IMR-90 (cell line): ENCODE measurements at regions not wholly inside any gene's neighbourhood (a gene's known extent, or its start where the extent isn't known, plus 50 kb on each side); places are given as distances from the start of the nearest gene placed in this dataset.
A peak's percentile ranks its signal among the peaks of the same experiment; 100 is the strongest.

Experiments
- ATAC-seq: fragments of 200-7000 bp; cut with Tn5 transposase; 2 replicates; pipeline ENCODE4 v1.9.1; 2020; ENCODE audit warnings: low read depth, mild to moderate bottlenecking, moderate library complexity
- BruUV-seq: library from RNA; stranded (reverse); fragments of 400-500 nt; replicated peaks from 2 replicates; lab custom pipeline; 2021; lab: Mats Ljungman, UMichigan
- CTCF ChIA-PET: fragments of 300-600 bp; formaldehyde crosslinking; extraction: SDS; loops from one replicate; lab custom pipeline; 2021; ENCODE audit warnings: antibody characterized with exemption; lab: Yijun Ruan, JAX
- POLR2A ChIA-PET: fragments of 300-600 bp; sonication (Branson Sonifier 250); formaldehyde crosslinking; loops from one replicate; lab custom pipeline; 2022; ENCODE audit warnings: antibody characterized with exemption; ENCODE audit not compliant: unreplicated experiment; lab: Charles Lee
- DNase-seq: peaks from one replicate; pipeline ENCODE4 v3.0.0; 2013
- H2AFZ ChIP-seq: replicated peaks from 2 replicates; pipeline ENCODE3; 2013; ENCODE audit warnings: low read length, mild to moderate bottlenecking; ENCODE audit not compliant: poor library complexity
- H2AK5ac ChIP-seq: 2 replicates; pipeline ENCODE4 v1.6.1; 2013; ENCODE audit warnings: low read depth, low read length, inconsistent platforms
- H2AK9ac ChIP-seq: replicated peaks from 2 replicates; pipeline ENCODE3; 2013; ENCODE audit warnings: mild to moderate bottlenecking, low read depth, low read length, moderate library complexity; ENCODE audit not compliant: poor library complexity
- H2BK120ac ChIP-seq: 2 replicates; pipeline ENCODE4 v1.6.1; 2013; ENCODE audit warnings: low read depth, low read length, inconsistent platforms
- H2BK15ac ChIP-seq: 3 replicates; pipeline ENCODE4 v1.6.1; 2013; ENCODE audit warnings: low read depth, low read length, inconsistent platforms
- H2BK20ac ChIP-seq: 2 replicates; pipeline ENCODE4 v1.6.1; 2013; ENCODE audit warnings: low read depth, mild to moderate bottlenecking, inconsistent platforms, low read length, moderate library complexity
- H2BK5ac ChIP-seq: 2 replicates; pipeline ENCODE4 v1.6.1; 2013; ENCODE audit warnings: mild to moderate bottlenecking, low read depth, low read length, inconsistent platforms; ENCODE audit not compliant: poor library complexity, severe bottlenecking
- H3K14ac ChIP-seq: replicated peaks from 2 replicates; pipeline ENCODE4 v1.6.1; 2013; ENCODE audit warnings: low read depth, low read length, inconsistent platforms
- H3K18ac ChIP-seq: 2 replicates; pipeline ENCODE4 v1.6.1; 2013; ENCODE audit warnings: low read depth, low read length, control low read depth
- H3K23ac ChIP-seq: 2 replicates; pipeline ENCODE4 v1.6.1; 2013; ENCODE audit warnings: low read depth, low read length, inconsistent platforms
- H3K27ac ChIP-seq: 2 replicates; pipeline ENCODE4 v1.5.1; 2013; ENCODE audit warnings: mild to moderate bottlenecking, control low read depth, low read length; ENCODE audit not compliant: insufficient read depth
- H3K27me3 ChIP-seq: 2 replicates; pipeline ENCODE4 v1.6.1; 2013; ENCODE audit warnings: low read length; ENCODE audit not compliant: control insufficient read depth, insufficient read depth
- H3K36me3 ChIP-seq: 2 replicates; pipeline ENCODE4 v1.6.1; 2013; ENCODE audit warnings: low read length, mixed read lengths; ENCODE audit not compliant: control insufficient read depth, insufficient read depth
- H3K4ac ChIP-seq: 2 replicates; pipeline ENCODE4 v1.6.1; 2013; ENCODE audit warnings: low read depth, low read length, inconsistent platforms
- H3K4me1 ChIP-seq: 2 replicates; pipeline ENCODE4 v1.6.1; 2013; ENCODE audit warnings: low read length, mixed read lengths; ENCODE audit not compliant: control insufficient read depth, insufficient read depth
- H3K4me2 ChIP-seq: 2 replicates; pipeline ENCODE4 v1.6.1; 2013; ENCODE audit warnings: low read depth, mild to moderate bottlenecking, control low read depth, low read length, moderate library complexity
- H3K4me3 ChIP-seq: 2 replicates; pipeline ENCODE4 v1.5.1; 2013; ENCODE audit warnings: low read depth, mild to moderate bottlenecking, control low read depth, low read length, moderate library complexity; ENCODE audit not compliant: insufficient read depth
- H3K56ac ChIP-seq: 2 replicates; pipeline ENCODE4 v1.6.1; 2013; ENCODE audit warnings: low read length, inconsistent platforms; ENCODE audit not compliant: insufficient read depth; ENCODE audit errors: extremely low read depth
- H3K79me1 ChIP-seq, 2 experiments: 2 replicates each; pipeline ENCODE4 v1.6.1; 2013; ENCODE audit warnings: low read length in 2 of 2, inconsistent platforms in 1 of 2, low read depth in 1 of 2
- H3K9ac ChIP-seq: 2 replicates; pipeline ENCODE4 v1.6.1; 2013; ENCODE audit warnings: low read depth, low read length, control low read depth
- H3K9me1 ChIP-seq: 2 replicates; pipeline ENCODE4 v1.6.1; 2013; ENCODE audit warnings: low read length, inconsistent platforms; ENCODE audit not compliant: insufficient read depth
- H3K9me3 ChIP-seq: 2 replicates; pipeline ENCODE4 v1.6.1; 2013; ENCODE audit warnings: low read length; ENCODE audit not compliant: control insufficient read depth, insufficient read depth
- H4K20me1 ChIP-seq: 2 replicates; pipeline ENCODE4 v1.6.1; 2013; ENCODE audit warnings: low read length, inconsistent platforms; ENCODE audit not compliant: insufficient read depth
- H4K5ac ChIP-seq: 2 replicates; pipeline ENCODE4 v1.6.1; 2013; ENCODE audit warnings: mild to moderate bottlenecking, low read depth, low read length, control low read depth
- H4K8ac ChIP-seq, 2 experiments: 2 replicates each; pipeline ENCODE4 v1.6.1; 2013; ENCODE audit warnings: low read depth in 2 of 2, low read length in 2 of 2, control low read depth in 1 of 2, inconsistent platforms in 1 of 2
- H4K91ac ChIP-seq: 2 replicates; pipeline ENCODE4 v1.6.1; 2013; ENCODE audit warnings: low read depth, low read length, inconsistent platforms; ENCODE audit not compliant: insufficient read depth
- CEBPB ChIP-seq: IDR thresholded peaks from 2 replicates; pipeline ENCODE4 v1.6.1; 2012; ENCODE audit warnings: low read depth, low read length, improper control_type of control experiment
- MXI1 ChIP-seq: IDR thresholded peaks from 2 replicates; pipeline ENCODE4 v1.6.1; 2012; ENCODE audit warnings: low read depth, mild to moderate bottlenecking, low read length, moderate library complexity, borderline replicate concordance
- WGBS, 2 experiments: methylation state at CpG; one replicate each; pipeline versions ENCODE4 v1.1.5 to v1.1.7; 2013; ENCODE audit warnings: missing lambda C conversion rate in 2 of 2; ENCODE audit not compliant: insufficient read length in 1 of 2; ENCODE audit errors: extremely low coverage in 2 of 2; 5-methylcytosine and 5-hydroxymethylcytosine counted together
- dilution Hi-C: fragments of 300-500 bp; cut with HindIII; formaldehyde crosslinking; loops from one replicate; pipeline ENCODE4 v1.14.3; 2018; ENCODE audit warnings: low sequenced_read_pairs; ENCODE audit not compliant: unreplicated experiment
- in situ Hi-C: fragments of 300-500 bp; cut with MboI; formaldehyde crosslinking; loops from 3 replicates; pipeline ENCODE4 v1.14.3; 2019; ENCODE audit warnings: low sequenced_read_pairs, inconsistent platforms, mixed read lengths
- intact Hi-C: fragments of 100-400 bp; cut with micrococcal nuclease; formaldehyde crosslinking; loops from 2 replicates; pipeline ENCODE4 v1.10.0; 2022

- Histone ChIP-seq H3K4me2 (no peak overlapping the region; the same call in 1 of the 2 replicates), H4K91ac (no peak overlapping the region), H3K23ac (no peak overlapping the region), H3K4ac (no peak overlapping the region), H3K56ac (no peak overlapping the region), H2BK120ac (no peak overlapping the region), H3K9me3 (no peaks in the 10 kb centered on the region), H2AK5ac (no peak overlapping the region), H3K79me1 (no peaks in the 10 kb centered on the region), H3K9me1 (peaks cover 9% of the 10 kb centered on the region; the same call in 1 of the 2 replicates), H3K9ac (no peak overlapping the region), H2AK9ac (no peak overlapping the region), H3K4me1 (peaks cover 2% of the 10 kb centered on the region; the same call in 1 of the 2 replicates), H2BK15ac (no peak overlapping the region), H3K18ac (no peak overlapping the region; the same call in 1 of the 2 replicates), H3K36me3 (no peaks in the 10 kb centered on the region), H2AFZ (no peak overlapping the region), H3K14ac (no peak overlapping the region), H2BK20ac (no peak overlapping the region), H2BK5ac (no peak overlapping the region), H4K8ac (no peak overlapping the region), H3K27me3 (no peaks in the 10 kb centered on the region), H3K4me3 (no peak overlapping the region), H4K20me1 (no peaks in the 10 kb centered on the region), H4K5ac (no peak overlapping the region), H3K27ac (no peak overlapping the region)
- WGBS, 2 experiments, result no CpG with 5 or more reads among the region's 3 CpGs
- CTCF ChIA-PET, result no interaction called here
- BruUV-seq, result no TSS peak
- in situ Hi-C loops, result loop anchor here (25.0 kb wide), 1 partner anchor 1802 kb away; no protein-coding TSS in a partner anchor
- intact Hi-C loops, result no loop called here
- POLR2A ChIA-PET, result interaction anchor here (0.6 kb wide), 1 partner anchor 17 kb away, joined by 5 read pairs; no protein-coding TSS in a partner anchor
- dilution Hi-C loops, result no loop called here
- ATAC-seq, result peak; percentile 64
- peak; percentile 48 for DNase-seq
- TF ChIP-seq MXI1 (no peak), CEBPB (0 out of 2 replicates have a peak, but pooled peaks have one; percentile 15)
These were observed 233.7 kb downstream of the IBTK start for GRCh38 chr6:82013561-82014530.
